NCI-H1436 treated with DMSO at 0.1 percent for 48 hours (cell line): ENCODE measurements at regions not wholly inside any gene's neighbourhood (a gene's known extent, or its start where the extent isn't known, plus 50 kb on each side); places are given as distances from the start of the nearest gene placed in this dataset.
"Not testable (repeated sequence)": the region's sequence is repeated elsewhere in the genome, so short reads cannot be mapped to it uniquely, and the experiment has no call there.

Experiments
- DNase-seq: peaks from one replicate; lab custom pipeline; 2025; lab: John Stamatoyannopoulos, UW

- no peak for DNase-seq
These were observed 93.4 kb downstream of the BLID start for GRCh38 chr11:122022646-122023045.

- DNase-seq, result no peak
These were observed 95.1 kb downstream of the BLID start for GRCh38 chr11:122020902-122021301.

- DNase-seq, result no peak
These were observed 95.9 kb downstream of the BLID start for GRCh38 chr11:122019908-122020694.

GRCh38 chr11:122007601-122008071, 108.4 kb downstream of the BLID start:
- no peak for DNase-seq

- DNase-seq, result no peak
These were observed 111.6 kb downstream of the BLID start for GRCh38 chr11:122004446-122004845.

GRCh38 chr11:122002926-122003325, 113.1 kb downstream of the BLID start:
- DNase-seq, result no peak

- DNase-seq, result no peak
These were observed 114.0 kb downstream of the BLID start for GRCh38 chr11:122002047-122002446.

- DNase-seq, result no peak
These were observed 116.4 kb downstream of the BLID start for GRCh38 chr11:121999651-122000050.

GRCh38 chr11:121996574-121996973, 119.4 kb downstream of the BLID start:
- no peak for DNase-seq

GRCh38 chr11:121983901-121984300, 132.1 kb downstream of the BLID start:
- DNase-seq, result no peak

GRCh38 chr11:121977914-121978313, 138.1 kb downstream of the BLID start:
- DNase-seq, result not testable (repeated sequence)

GRCh38 chr11:121968638-121969037, 147.4 kb downstream of the BLID start:
- DNase-seq, result no peak

- no peak for DNase-seq
These were observed 148.8 kb downstream of the BLID start for GRCh38 chr11:121967131-121967704.

- no peak for DNase-seq
These were observed 150.7 kb downstream of the BLID start for GRCh38 chr11:121965330-121965729.

GRCh38 chr11:121964591-121964990, 151.4 kb downstream of the BLID start:
- no peak for DNase-seq

- DNase-seq, result not testable (repeated sequence)
These were observed 152.2 kb downstream of the BLID start for GRCh38 chr11:121963846-121964245.

- no peak for DNase-seq
These were observed 154.7 kb downstream of the BLID start for GRCh38 chr11:121961321-121961801.

GRCh38 chr11:121958971-121959325, 157.1 kb downstream of the BLID start:
- no peak for DNase-seq

- no peak for DNase-seq
These were observed 157.6 kb downstream of the BLID start for GRCh38 chr11:121958323-121958970.

- no peak for DNase-seq
These were observed 162.9 kb downstream of the BLID start for GRCh38 chr11:121953122-121953521.

- DNase-seq, result no peak
These were observed 165.9 kb downstream of the BLID start for GRCh38 chr11:121950160-121950559.

GRCh38 chr11:121946514-121946913, 169.5 kb downstream of the BLID start:
- DNase-seq, result no peak
